ENCODE measurements at regions not wholly inside any gene's neighbourhood (a gene's known extent, or its start where the extent isn't known, plus 50 kb on each side); places are given as distances from the start of the nearest gene placed in this dataset.

DNA sequence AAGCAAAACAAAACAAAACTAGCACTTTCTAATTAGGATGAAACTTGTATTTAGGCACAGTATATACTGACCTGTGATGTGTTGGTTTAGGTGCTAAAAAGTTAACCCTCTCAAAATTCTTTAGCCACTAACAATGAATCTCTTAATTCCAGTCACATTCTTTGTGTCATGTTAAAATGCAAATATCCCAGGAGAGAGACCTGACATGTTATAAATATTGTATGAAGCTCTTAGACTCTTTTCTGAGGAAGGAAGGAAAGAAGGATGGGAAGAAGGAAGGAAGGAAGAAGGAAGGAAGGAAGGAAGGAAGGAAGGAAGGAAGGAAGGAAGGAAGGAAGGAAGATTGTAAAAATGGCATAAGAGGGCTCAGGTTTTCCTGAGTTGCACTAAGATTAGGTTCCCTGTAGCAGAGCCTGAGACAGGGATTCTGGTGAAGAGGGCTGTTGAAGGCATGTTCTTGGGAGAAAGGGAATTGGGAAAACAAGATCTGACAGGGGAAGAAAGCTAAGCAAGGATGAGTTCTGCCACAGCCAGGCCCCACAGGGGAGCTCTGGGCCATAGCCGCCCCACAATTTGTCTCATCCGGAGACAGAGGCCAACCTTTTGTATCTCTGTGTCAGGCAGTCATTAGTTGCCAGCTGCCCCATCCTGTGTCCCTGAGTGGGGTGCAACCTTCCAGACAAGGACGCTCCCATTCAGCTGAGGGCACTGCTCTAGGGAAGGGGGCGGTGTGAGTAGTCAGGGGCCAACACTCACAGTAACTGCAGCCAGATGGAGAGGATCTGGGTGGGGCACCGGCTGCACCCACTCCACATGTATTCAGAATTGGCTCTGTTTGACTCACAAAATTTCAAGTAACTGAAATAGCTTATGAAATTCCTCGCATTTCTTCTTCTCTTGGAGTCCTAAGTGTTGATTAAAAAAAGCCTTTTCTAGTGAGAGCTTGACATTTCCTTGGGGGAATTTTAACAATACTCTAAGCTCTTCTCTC is 189.3 kb upstream of the ARG1 start:
- no peak for DNase-seq

DNA sequence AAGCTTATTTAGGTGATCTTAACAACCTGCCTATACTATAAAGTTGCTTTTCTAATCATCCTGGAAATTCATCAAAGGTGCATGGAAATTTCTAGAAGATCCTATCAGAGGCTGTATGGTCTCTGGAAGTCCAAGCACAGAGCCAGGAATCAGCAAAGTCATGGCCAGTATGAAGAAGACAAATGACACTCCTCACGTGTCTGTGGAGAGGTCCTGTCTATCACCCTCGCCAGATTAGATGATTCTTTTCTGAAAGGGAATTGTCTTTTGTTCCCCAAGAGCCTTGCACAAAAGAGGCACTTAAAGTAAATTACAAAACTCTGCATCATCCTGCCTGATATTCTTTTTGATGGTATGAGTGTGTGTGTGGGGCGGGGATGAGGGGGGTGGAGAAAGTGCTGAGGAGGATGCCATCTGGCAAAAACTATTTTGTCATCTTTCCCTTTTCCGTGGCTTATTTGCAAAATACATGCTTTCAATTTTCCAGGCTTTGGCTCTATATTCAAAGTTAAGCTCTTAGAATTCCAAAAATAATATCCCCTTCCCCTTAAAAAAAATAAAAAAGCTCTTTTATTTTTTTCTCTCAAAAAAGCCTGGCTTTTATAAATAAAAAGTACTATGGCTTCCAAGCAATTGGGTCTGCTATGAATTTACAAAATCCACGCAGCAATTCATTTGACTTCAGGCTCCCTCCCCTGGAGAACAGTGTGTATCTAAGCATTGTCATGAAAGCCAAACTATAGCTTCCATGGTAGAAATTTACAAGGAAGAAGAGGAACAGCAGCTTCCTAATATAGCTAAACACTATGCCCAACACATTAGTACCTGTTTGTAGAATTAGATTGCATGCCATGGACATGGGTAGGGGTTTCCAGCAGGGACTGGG is 185.2 kb upstream of the ARG1 start:
- DNase-seq: no peak

DNA sequence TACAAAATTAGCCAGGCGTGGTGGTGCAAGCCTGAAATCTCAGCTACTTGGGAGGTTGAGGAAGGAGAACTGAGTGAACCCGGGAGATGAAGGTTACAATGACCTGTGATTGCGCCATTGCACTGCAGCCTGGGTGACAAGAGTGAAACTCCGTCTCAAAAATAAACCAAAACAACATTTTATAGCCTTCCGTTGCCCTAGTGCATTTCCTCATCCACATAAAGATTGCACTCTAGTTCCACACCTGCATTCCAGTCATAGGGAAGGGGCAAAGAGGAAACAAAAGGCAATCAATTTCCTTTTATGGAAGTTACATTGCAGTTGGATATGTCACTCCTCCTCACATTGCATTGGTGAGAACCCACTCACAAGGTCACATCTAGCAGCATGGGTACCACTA is 182.7 kb upstream of the ARG1 start:
- no peak for DNase-seq

DNA sequence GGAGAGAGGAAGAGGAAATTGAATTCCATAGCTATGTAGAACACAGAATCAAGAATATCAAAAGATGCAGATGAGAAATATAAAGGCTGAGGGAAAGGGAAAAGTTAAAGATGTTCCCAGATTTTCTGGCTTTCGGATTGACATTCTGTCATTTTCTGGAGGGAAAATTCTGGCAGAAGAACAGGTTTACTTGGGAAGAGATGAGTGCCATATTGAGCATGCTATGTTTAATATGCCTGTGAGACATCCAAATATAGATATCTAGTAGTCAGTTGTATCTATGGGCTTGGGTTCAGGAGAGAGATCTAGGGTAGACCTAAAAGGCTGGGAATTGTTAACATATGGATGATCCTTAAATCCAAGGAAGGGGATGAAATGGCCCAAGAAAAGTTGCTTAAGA is 181.9 kb upstream of the ARG1 start:
- DNase-seq: no peak

- DNase-seq: no peak
Observed at GRCh38 chr6:131393433-131393832, 179.6 kb upstream of the ARG1 start.

GRCh38 chr6:131394768-131395432 is 178.1 kb upstream of the ARG1 start:
- DNase-seq: no peak

DNA sequence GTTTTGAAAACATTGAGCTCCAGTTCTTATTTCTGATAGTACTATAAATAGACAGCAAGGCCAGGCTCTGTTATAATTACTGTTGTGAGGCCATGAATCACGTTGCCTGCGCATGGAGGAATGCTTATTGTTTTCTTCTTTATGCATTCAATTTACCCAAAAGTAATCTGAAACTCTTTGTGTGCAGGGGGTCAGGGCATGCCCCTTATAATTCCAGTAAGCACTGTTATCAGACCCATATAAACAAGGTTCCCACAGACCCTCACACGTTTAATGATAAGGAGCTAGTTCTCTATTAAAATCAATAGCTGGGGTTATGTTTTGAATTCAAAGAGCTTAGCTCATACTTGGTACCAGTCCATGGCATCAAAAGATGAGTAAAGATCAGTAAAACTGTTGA is 174.8 kb upstream of the ARG1 start:
- DNase-seq: no peak

DNA sequence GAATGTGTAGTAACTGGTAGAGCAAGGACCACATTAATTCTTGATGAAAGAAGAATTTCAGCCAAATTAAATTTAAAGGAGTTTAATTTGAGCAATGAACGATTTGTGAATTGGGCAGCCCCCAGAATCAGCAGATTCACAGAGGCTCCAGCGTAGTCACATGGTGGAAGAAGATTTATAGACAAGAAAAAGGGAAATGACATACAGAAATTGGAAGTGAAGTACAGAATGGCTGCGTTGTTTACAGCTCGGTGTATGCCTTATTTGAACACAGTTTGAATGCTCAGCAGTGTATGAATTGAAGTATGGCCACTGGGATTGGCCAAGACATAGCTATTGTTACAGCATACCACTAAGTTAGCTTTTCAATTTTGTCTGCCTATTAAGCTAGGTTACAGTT is 173.6 kb upstream of the ARG1 start:
- DNase-seq: no peak

DNA sequence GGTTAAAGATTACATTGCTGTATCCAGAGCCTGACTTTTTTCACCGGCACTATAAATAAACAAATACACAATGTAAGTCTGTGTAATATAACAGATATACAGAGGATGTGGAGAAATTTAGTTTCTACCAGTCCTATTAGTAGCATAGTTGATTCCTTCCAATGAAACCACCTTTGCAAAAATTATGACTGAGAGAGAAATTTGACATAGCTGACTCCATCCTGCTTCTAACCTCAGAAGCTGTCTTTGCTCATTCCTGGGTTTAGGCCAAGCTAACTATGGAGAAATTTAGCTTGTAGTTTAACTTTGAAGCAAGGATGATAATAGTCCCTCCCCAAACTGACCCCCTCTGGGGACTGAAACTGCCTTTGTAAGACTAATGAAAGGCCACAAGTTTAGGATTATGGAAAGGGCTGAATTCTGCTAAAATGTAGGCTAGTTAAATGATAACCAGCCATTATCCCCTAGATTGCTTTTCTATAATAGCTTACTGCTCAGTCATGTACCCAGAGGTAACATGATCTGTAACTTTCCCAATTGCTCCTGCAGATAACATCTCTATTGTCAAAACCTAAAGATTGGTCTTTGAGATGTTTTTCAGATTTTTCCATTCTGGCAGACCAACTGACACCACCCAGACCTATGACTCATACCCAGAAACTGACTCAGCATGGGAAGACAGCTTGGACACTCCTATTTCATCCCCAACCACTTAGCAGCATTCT is 172.8 kb upstream of the ARG1 start:
- no peak for DNase-seq

DNA sequence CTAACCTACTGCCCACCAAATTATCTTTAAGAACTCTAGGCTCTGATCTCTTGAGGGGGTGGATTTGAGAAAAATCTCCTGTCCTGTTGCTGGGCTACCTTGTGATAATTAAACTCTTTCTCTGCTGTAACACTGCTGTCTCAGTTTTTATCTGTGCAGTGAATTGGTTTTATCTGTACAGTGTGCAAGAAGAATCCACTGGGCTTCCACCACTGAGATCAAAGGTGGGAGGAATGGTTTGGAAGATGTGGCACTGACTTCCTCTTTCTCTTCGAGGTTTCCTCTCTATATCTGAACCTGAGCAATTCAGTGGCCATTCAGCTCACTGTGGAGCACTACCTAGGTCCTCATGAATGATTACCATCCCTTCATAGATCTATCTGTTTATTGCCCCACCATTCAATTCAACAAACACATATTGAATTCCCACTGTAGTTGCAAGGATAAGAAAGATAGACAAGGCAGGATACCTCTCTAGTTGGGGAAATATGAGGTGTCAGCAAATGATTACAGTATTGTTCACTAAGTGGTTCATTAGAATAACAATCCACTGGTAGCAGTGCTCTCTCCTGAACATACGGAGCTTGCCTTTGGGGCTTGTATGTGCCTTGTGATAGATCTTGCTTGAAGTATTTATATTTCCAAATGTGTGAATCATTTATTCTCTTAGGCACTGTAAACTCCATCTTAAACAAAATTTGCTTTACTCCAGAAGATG is 172.1 kb upstream of the ARG1 start:
- no peak for DNase-seq

- no peak for DNase-seq
Observed at GRCh38 chr6:131408811-131409210, 164.2 kb upstream of the ARG1 start.

DNA sequence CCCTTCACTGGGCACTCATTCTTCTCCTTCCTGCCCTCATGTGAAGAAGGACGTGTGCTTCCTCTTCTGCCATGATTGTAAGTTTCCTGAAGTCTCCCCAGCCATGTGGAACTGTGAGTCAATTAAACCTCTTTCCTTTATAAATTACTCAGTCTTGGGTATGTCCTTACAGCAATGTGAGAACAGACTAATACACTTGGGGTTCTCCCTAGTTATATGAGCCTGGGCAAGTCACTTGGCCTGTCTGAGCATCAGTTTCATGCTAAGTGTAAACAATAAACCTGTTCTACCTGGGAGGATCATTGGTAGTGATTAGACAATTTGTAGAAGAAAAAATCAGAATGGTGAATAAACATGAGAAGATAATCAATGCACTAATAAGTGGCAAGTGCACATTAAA is 162.2 kb upstream of the ARG1 start:
- DNase-seq: no peak

- no peak for DNase-seq
Observed at GRCh38 chr6:131412960-131413830, 159.8 kb upstream of the ARG1 start.

DNA sequence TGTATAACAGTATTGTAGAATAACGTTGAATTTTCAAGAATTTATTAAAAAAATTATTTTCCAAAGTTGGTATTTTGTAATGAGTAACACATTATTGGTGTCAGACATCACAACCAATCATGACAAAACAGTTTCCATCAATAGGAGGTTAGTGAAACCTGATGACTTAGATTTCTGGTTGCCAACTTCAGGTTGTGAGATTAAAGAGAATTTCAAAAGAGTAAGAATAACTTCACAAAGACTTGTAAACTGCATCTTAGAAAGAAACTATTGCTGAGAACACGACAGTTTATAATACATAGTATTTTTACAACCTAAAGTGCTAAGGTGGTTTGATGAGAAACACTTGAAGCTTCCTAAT is 159.2 kb upstream of the ARG1 start:
- no peak for DNase-seq

GRCh38 chr6:131414956-131415355 is 158.1 kb upstream of the ARG1 start:
- no peak for DNase-seq

DNA sequence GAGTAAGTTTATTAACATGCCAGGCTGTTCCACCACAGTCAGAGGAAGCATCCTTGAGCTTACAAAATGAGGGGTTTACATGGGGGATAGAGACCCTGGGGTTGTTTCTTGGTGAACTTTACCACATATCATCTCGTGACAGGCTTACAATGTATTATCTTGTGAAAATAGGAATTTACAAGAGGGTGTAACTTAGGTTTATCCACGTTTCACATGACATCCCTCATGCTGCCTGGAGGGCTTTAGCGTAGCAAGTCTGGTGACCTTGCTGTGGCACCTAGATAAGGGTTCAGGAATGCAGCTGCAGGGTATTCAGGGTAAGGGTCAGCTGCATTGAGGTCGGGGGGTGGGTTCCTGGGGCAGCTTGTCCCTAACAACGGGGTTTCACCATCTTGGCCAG is 154.6 kb upstream of the ARG1 start:
- DNase-seq: no peak

DNA sequence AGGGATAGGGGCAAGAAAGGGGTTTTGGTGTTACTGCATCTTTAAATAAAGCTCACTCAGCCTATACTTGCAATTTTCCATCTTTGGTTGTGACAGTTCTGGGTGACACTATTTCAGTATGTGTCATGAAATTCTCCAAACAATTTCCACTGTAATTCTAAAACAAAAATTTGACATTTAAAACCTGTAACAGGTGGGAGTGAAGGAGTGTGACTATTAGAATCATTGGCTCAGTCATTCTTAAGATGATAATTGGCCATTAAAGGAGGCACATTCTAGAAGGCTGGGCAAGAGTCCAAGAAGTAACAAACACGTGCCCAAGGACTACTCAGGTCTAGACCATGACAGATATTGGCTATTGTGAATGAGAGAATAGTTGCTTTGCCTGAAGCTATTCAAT is 153.3 kb upstream of the ARG1 start:
- no peak for DNase-seq

GRCh38 chr6:131424016-131424415 is 149.0 kb upstream of the ARG1 start:
- no peak for DNase-seq

DNA sequence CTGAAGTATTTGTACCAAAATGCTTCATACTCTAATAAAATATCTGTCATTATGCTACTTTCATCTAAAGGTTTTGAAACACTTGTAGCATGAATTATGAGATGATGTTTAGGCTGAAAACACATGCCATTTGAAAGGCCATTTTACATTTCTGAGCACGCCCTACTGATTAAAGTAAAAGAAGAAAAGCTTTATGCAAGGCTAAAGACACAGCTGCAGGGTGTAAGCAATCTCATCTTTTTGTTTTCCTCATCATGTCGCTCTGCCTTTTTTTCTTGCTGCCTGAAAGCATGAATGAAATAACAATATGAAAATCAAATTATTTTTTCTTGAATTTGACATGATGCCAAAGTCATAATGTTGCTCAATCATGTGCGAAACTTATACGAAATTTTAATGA is 148.6 kb upstream of the ARG1 start:
- DNase-seq: no peak

DNA sequence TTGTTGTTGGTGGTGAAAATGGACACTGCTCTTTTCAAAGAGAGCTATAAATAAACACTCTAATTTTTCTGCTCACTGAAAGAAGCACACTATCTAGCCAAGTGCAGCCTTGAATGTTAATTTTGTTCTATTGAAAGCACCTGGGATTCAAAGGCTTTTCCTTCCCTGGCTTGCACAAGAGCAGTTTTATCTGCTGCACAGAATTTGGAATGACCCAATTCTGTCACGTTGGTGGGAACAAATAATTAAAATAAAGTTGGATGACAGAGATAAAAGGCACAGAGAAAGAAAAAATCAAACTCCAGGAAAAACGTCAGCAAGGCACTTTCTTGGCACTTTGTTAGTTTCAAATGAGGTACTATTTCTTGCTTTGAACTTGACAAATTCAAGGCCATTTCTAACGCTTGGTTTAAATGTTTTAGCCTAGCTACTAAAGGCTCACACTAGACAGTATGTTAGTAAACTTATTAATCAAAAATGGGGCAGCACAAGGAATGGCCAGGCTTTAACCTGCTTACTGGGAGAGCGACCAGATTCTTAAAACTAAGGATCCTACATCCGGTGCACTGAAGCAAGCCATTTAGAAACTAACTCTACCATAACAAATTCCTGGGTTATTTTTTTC is 145.5 kb upstream of the ARG1 start:
- DNase-seq: no peak

- no peak for DNase-seq
Observed at GRCh38 chr6:131430531-131430930, 142.5 kb upstream of the ARG1 start.

Data from femur (tissue), 1 donor.